T1000 (cell line): ENCODE measurements at regions not wholly inside any gene's neighbourhood (a gene's known extent, or its start where the extent isn't known, plus 50 kb on each side); places are given as distances from the start of the nearest gene placed in this dataset.
"Not testable (repeated sequence)": the region's sequence is repeated elsewhere in the genome, so short reads cannot be mapped to it uniquely, and the experiment has no call there.

Source experiments
- DNase-seq: peaks from one replicate; lab custom pipeline; 2025; ENCODE audit warnings: mixed read lengths; lab: John Stamatoyannopoulos, UW

DNA sequence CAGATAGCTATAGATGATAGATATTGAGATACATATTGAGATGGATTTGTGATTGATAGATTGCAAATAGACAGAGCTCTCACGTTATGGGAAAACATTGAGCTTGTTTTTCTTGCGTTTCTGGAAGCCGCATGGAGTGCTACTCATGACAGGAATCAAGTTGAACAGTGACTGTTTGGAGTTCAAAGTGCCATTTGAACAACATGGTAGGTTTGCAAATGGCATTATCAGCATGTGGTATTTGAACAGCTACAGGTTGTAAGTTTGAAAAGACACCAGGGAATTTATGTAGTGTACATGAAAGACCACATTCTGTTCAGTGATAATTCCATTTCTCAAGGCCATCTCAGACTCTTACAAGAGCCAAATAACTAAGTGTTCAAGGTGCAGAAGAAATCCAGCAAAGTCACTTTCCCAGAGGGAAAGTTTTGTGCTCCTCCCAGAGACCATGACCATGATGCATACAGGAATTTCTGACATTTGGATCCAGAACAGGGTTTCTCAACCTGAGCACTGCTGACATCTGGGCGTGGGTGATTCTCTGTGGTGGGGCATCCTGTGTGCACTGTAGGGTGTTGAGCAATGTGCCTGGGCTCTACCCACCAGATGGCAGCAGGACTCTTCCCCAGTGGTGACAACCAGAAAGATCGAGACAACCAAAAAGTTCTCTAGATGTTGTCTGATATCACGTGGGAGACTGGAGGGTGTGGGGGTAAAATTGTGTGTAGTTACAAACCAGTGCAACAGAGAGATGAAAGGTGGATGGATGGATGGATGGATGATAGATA is 399.1 kb upstream of the AMELY start:
- DNase-seq, result no peak

DNA sequence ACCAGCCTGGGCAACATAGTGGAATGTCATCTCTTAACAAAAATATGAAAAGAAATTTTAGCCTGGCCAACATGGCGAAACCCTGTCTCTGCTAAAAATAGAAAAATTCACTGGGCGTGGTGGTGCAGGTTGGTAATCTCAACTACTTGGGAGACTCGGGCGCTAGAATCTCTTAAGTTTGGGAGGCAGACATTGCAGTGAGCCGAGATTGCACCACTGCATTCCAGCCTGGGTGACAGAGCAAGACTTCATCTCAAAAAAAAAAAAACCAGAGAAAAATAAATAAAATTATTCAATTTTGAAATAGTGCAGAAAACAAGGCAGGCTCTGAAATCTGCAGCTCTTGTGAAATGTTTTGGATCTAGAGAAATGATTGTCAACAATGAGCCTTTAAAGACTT is 397.3 kb upstream of the AMELY start:
- DNase-seq, result no peak

DNA sequence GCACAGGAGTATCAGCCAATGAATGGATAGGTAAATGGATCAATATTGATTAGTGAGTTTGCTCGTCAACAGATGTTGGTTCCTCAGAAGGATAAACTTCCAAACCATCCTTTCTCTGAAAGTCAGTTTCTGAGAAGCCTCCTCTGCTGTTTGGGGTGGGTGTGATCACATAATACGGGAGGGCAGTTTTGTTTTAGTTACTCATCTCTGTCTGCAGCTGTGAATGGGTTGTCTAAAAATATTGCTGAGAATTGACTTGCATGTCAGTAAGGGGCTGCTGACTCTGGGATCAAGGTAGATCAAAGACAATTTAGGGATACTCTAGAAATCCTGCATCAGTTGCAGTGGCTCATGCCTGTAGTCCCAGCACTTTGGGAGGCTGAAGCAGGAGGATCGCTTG is 390.8 kb upstream of the AMELY start:
- DNase-seq, result no peak

DNA sequence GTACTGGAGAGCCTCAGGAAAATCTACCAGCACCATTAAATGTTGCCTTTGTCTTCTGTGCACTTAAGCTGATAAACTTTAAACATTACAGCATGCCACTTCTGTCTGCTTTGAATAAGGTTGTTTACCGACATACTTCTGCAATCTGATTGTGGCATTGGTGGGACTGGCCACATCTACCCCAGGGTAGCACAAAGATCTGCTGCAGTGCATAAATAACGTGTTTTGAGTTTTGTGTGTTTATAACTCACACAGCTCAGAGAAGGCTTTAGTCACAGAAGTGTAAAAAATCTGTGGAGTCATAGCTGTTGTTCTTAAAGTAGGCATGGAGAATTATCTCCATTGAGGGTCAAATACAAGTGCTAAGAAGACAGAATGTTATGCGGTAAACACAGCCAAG is 388.4 kb upstream of the AMELY start:
- no peak for DNase-seq

DNA sequence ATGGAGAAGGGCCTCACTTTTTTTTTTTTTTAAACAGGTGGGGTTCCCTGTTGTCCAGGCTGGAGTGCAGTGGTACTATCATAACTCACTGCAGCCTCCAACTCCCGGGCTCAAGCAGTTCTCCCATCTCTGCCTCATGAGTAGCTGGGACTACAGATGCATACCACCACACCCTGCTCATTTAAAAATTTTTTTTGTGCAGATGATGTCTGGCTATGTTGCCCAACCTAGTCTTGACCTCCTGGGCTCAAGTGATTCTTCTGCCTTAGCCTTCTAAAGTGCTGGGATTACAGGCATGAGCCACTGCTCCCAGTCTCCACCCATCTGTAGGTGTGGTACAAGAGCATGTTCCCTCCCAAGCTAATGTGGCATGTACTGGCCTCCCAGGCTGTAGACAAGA is 380.6 kb upstream of the AMELY start:
- no peak for DNase-seq

DNA sequence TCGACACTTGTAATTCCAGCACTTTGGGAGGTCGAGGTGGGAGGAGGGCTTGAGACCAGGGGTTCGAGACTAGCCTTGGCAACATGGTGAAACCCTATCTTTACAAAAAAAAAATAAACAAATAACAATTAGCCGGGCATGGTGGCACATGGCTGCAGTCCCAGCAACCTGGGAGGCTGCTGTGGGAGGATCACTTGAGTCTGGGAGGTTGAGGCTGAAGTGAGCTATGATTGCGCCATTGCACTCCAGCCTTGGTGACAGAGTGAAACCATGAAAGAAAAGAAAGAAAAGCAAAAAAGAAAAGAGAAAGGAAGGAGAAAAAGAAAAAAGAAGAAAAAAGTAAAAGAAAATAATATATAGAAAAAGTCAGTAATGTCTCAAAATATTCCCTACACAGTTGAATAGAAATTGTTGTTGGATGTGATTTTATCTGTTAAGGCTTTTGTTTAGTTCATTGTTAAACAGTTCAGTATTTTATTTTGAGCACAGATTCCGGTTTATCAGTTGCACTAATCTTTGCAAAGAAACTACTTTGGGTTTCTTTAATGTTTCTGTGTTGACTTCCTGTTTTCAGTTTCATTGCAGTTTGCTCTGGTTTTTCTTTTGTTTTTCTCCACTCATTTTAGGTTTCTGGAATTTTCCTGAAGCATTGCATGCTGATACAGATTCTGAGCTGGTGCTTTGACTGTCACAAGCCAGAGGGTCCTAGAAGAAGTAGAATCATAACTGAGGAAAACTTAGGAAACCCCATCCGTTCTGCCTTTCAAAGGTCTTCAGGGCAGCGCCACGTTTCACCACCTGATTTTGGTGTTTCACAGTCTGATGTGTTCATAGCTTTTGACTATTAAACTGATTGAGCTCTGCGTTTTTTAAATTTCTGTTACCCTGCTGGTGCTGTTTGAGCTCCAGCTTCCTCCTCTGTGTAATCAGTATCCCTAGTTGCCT is 378.6 kb upstream of the AMELY start:
- no peak for DNase-seq

DNA sequence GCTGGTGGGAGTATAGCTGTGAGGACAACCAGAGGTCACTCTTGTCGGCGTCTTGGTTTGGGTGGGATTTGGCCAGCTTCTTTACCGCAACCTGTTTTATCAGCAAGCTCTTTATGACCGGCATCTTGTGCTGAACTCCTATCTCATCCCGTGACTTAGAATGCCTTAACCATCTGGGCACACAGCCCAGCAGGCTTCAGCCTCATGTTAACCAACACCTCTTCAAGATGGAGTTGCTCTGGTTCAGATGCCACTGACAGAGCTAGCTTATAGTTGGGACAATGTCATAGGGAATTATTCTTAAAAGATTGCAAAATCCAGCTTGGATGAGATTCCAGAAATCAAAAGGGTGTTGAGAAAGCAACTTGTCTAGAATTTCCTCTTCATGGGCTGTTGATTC is 377.1 kb upstream of the AMELY start:
- no peak for DNase-seq

DNA sequence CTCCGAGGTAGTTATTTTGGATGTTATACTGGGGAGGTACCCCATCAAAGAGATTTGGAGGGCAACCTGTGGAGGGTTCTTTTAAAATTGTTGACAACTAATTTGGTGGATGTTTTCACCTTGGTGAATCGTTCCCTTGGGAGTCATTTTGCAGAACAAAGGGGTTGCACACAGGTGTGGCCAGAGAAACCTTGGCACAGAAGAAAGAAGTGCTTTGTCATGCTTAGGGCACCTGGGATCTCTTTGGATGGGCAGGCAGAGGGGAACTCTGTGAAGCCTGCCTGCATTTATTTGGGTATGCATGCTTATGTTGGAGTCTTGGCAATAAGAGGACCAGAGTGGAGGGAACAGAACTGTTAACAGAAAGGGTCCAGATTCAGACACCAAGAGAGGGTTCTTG is 376.4 kb upstream of the AMELY start:
- not testable (repeated sequence) for DNase-seq

DNA sequence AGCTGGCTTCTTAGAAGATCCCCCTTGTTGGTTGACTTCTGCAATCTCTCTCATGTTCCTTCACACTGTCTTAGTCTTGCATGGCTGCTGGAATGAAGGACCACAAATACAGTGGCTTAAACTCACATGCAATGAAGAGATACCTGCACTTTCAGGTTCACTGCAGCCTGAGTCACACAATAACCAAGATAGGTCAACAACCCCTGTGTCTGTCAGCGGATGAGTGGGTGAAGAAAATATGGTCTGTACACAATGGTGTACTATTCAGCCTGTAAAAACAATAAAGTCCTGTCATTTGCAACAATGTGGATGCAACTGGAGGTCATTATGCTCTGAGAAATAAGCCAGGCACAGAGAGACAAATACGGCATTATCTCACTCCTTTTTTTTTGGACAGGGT is 373.8 kb upstream of the AMELY start:
- no peak for DNase-seq

DNA sequence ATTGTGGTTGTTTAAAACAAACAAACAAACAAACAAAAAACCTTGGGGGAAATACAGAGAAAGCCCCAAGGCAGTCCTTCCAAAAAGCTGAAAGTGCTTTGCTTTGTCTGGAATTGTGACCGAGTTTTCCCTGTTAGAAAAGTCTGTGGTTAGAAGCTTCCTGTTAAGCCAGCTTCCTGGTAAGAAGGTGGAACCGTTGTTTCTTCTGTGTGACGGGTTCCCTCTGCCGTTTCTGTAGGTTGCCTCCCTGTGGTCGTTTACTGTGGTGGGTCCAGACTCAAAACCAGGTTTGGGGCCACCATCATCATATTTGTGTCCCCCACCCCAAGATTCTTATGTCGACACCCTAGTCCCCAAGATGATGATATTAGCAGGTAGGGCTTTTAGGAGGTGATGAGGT is 371.4 kb upstream of the AMELY start:
- no peak for DNase-seq

DNA sequence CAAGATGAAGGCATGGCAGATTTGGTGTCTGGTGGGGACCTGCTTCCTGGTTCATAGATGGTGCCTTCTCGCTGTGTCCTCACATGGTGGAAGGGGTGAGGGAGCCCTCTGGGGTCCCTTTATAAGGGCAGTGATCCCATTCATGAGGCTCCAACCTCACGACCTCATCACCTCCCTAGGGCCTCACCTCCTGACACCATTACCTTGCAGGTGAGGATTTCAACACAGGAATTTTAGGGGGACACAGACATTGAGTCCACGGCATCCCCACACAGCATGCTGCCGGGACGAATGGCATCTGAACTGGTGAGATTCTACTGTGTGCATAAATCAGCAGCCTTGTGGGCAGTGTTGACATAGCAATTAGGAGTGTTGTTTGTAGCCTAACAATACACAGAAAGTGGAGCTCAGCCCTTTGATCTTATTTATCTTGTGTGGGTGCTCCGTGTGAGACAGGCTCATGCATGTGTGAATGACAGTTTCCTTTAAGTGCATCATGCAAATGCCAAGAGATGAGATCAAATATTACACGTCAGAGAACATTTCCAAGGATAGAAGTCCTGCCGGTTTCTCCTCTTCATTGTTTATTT is 368.7 kb upstream of the AMELY start:
- not testable (repeated sequence) for DNase-seq

DNA sequence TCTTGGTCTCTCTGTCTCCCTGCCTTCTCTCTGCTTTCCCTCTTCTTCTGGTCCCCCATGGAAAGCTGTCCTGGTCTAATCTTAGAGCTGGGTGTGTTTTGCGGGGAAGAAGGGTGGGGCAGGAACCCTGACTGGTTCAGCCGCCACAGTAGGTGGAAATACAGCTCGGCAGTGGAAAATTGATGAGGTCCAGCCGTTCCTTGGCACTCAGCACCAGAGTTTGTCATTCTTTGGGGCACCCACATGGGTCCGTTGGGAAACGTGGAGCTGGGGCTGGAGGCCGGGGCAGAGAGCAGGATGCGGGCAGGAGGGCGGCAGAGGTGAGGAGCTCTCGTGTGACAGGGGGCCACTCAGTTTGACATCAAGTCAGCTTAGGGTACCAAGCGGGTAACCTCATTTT is 364.2 kb upstream of the AMELY start:
- DNase-seq, result no peak

DNA sequence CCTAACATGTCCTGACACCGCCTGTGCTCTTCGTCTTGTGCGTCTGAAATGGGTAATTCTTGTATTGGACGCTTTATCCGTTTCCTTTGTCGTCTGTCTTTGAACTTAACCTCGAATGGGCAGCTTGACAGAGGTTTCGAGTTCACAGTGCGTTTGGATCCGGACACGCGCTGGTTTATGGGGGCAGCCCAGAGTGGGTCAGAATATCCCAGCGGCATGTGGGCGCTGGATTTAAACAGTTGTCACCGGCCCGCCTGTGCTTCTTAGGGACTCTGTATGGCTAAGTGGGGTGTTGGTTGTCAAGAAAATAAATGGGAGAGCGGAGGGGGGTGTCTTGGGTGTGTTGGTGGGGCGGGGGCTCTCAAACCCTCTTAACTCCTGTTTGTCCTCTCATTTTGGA is 363.5 kb upstream of the AMELY start:
- DNase-seq, result no peak

DNA sequence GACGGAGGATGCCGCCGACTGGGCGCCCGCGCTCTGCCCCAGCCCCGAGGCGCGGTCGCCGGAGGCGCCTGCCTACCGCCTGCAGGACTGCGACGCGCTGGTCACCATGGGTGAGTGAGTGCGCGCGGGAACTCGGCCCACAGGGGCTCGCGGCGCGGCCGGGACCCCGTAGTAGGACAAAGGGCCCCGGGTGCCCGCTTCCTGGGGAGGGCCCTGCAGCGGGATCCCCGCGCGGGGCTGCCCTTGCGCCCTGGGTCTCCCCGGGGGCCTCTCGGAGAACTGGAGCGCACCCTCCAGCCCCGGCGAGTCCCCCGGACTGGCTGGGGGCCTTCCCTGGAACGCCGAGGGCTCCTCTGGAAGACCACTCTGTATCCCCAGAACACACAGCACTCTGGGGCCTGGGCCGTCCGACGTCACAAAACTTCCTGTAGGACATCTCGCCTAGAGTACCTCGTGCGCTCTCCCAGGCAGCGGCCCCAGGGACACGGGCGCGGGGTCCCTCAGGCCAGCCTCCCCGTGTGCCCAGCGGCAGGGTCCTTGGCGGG is 362.9 kb upstream of the AMELY start:
- DNase-seq, result no peak

DNA sequence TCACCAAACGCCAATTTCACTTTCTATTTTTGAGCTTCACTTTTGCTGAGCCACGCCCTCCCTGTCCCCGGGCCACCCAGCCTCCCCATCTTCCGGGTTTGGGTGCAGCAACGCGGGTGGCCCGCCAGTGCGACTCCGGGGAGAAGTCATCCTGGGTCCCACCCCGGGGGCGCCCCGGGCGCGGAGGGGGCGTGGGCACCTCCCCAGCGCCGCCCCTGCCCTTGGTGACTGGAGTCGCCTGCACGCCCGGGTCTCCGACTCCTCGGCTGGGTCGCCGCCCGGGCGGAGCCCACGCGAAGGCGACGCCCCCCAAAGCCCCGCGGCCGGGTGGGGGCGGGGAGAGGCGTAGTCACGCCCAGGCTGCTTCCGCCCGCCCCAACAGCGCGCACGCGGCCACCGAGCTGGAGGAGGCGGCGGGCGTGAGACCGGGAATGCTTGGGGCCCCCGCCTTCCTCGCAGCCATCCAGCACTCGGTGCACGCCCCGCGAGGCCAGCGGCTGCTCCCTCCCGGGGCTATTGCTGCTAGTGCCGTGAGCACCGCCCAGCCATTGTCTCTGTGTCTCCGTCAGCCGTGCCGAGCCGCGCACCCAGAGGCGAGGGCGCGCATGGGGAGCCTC is 362.1 kb upstream of the AMELY start:
- peak; percentile 76 for DNase-seq

DNA sequence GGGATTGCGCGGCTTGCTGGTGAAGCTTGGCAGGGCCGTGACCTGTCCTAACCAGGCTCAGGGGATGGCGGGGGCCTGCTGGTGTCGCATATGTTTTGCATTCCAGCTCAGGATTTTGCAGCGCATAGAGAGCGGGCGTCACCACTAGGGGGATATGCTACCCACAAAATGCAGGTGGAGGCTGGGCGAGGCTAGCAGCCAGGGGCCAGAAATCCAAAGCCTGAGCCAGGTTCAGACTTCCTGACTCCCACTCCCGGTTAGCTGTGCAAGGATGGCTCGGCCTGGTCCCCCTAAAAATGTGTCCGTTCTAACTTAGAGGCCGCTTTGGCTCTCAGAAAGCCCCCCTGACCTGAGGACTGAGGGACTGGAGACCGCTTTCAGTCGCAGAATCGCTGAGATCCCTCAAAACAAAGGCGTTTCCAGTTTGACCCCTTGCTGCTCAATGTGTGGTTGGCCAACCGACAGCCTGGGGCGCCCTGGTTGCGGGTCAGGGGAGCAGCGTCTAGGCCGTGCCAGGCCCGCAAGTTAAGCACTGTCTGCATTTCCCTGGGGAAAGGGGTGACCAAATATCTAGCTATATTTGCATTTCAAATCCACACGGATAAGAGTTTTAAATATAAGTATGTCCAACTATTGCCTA is 361.1 kb upstream of the AMELY start:
- no peak for DNase-seq

DNA sequence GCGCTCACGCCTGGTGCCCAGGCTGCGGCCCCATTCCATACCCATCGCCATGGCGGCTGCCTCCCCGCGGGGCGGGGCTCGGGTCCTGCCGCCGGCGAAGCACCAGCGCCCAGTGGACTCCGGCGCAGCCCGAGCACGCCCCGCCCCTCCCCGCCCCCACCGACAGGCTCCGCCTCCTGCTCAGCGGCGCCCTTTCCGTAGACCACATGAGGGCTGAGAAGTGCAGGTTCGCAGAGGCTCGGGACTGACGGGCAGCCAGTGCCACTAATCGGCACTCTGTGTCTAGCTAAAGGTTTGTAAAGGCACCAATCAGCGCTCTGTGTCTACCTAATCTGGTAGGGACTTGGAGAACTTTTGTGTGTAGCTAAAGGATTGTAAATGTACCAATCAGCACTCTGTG is 352.2 kb upstream of the AMELY start:
- no peak for DNase-seq

DNA sequence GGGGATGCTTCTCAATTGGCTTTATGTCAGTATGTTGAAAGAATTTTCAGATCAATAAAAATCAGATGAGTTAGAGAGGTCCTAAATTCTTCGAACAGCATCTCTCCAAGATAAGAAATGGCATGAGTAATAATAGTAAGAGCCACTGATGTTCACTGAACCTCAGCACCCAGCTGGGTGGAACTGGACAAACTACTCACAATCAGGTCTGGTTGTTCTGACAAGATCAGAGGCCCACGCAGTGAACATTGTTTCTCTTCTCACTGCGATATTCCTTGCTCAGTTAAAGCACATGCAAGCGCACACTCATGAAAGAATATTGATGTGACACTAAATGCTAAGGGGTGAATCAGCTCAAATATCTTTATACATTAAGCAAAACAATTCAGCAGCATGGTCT is 351.0 kb upstream of the AMELY start:
- DNase-seq, result no peak

DNA sequence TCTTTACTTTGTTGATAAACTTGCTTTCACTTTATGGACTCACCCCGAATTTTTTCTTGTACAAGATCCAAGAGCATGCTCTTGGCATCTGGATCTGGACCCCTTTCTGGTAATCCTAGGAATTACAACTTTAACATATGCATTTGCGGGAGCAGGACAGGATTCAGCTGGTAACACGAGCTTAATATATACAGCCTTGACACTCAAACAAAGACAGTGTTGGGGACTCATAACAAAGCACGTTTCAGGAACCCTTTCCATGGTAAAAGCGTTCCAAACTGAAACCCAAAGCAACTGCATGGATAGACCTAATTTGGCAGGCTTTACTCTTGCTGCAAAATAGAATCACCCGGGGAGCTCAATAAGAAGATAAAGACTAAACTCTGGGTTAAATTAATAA is 349.7 kb upstream of the AMELY start:
- DNase-seq, result no peak

DNA sequence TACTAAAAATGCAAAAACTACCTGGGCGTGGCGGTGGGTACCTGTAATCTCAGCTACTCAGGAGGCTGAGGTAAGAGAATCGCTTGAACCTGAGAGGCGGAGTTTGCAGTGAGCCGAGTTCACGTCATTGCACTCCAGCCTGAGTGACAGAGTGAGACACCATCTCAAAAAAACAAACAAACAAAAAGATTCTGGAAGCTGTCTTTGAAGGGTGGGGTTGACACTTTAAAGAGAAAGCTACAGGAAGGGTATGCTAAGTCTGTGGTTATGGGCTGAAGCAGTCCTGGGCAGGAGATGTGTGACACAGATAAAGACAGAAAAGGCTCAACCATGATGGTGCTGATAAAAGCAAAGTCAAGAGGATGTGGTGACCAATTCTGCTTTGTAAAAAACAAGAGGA is 328.5 kb upstream of the AMELY start:
- no peak for DNase-seq

DNA sequence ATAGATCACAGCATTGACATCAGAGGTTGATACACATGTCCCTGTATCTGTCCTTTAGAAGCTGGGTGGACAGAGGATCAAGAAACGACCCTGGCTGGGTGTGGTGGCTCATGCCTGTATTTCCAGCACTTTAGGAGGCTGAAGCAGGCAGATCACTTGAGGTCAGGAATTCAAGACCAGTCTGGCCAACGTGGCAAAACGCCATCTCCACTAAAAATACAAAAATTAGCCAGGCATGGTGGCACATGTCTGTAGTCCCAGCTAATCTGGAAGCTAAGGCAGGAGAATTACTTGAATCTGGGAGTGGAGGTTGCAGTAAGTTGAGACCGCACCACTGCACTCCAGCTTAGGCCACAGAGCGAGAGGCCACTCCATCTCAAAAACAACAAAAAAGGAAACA is 300.4 kb upstream of the AMELY start:
- DNase-seq, result no peak

DNA sequence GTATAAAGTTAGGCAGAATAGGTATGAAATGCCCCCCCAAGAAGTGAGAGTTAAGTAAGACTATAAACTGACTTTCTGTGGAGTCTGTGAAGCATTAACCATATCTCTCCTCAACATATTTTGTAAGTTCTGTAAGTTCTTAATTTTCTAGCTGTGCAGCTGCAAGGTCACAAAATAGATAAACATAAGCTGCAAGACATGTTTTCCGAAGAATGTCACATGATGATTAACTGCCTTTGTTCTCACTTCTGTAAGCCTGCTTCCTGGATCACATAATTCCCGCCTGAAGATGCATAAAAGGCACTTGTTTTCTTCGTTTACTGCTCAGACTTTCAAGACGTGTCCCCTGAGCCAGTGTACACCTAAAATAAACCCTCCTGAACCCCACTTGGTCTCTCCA is 292.9 kb upstream of the AMELY start:
- DNase-seq, result no peak
